ENCODE measurements at regions not wholly inside any gene's neighbourhood (a gene's known extent, or its start where the extent isn't known, plus 50 kb on each side); places are given as distances from the start of the nearest gene placed in this dataset.

DNA sequence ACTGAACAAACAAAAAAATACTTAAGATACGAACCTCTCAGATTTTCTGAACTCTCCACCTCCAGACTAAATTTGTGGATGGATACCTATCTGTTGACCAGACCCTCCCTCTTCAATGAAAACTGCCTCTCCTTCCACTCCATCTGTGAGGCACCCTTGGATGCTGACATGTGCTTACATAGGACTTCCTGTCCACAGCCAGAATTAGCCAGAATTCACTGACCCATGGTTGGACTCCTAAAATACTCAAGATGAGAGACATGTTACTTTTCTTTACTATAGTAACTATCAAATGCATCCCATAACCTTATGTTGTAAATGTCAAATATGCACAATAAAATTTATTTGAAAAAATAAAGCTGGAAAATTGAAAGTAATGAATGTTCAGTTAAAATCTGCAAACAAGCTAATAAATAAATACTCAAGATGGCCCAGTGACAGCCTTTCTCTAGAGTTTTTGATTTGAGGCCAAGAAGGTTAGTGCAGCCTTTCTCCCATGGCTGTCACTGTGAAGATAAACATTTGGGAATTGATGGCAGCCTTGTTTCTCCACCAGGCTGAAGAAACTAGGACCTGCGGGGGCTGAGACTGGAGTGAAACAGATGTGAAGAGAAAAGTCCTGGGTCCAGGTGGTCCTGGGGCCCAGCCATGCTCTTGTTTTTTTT lies 287.0 kb downstream of the ZEB1 start:
- Histone ChIP-seq H3K9me3 (ENCODE audit: control insufficient read depth in 2 of 3, insufficient read depth in 1 of 3, low read length in 3 of 3) (no peaks in the 10 kb centered on the region), H3K27ac (ENCODE audit: low read depth in 2 of 2, low read length in 2 of 2) (no peak overlapping the region), H3K27me3 (ENCODE audit: control insufficient read depth, insufficient read depth, low read length) (no peaks in the 10 kb centered on the region), H3K36me3 (ENCODE audit: control insufficient read depth in 2 of 3, insufficient read depth in 3 of 3, low read length in 3 of 3) (no peaks in the 10 kb centered on the region), H3K4me1 (ENCODE audit: control insufficient read depth in 2 of 3, insufficient read depth in 2 of 3, low read depth in 1 of 3, low read length in 3 of 3) (peaks cover 4 to 7% (median 6%) of the 10 kb centered on the region in 3 donors), H3K4me3 (ENCODE audit: low read length in 3 of 3) (no peak overlapping the region), H3K9ac (ENCODE audit: low read length in 3 of 3) (no peak overlapping the region)
- FAIRE-seq (no peak), DNase-seq (peak in 2 of 5 donors; percentile 62 to 89)
- intact Hi-C loops (cut with DNase I), result no loop called here
- TF ChIP-seq, protein P1, sequence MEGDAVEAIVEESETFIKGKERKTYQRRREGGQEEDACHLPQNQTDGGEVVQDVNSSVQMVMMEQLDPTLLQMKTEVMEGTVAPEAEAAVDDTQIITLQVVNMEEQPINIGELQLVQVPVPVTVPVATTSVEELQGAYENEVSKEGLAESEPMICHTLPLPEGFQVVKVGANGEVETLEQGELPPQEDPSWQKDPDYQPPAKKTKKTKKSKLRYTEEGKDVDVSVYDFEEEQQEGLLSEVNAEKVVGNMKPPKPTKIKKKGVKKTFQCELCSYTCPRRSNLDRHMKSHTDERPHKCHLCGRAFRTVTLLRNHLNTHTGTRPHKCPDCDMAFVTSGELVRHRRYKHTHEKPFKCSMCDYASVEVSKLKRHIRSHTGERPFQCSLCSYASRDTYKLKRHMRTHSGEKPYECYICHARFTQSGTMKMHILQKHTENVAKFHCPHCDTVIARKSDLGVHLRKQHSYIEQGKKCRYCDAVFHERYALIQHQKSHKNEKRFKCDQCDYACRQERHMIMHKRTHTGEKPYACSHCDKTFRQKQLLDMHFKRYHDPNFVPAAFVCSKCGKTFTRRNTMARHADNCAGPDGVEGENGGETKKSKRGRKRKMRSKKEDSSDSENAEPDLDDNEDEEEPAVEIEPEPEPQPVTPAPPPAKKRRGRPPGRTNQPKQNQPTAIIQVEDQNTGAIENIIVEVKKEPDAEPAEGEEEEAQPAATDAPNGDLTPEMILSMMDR (IDR thresholded peaks at IDR 0.05; ENCODE audit: borderline replicate concordance, extremely low read depth, insufficient read depth), result no peak

DNA sequence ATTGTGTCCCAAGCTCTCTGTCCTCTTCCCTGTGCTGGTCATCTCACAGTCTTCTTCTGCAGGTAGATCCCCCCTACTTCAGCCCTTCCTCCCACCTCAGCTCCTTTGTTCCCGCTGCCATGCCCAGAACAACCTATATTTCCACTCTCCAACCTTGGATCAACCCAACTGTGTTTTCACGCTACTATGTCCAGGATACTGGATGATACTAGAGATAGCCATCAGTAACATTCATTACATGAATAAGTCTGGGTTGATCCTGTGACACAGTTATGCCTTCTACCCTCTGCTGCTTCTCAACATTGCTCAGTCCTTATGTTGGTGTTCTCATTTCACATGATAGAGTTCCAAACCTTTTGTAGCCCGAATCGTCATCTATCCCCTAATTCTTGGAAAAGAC lies 286.4 kb downstream of the ZEB1 start:
- H3K4me1 ChIP-seq (ENCODE audit: control insufficient read depth in 2 of 3, insufficient read depth in 2 of 3, low read depth in 1 of 3, low read length in 3 of 3), result peaks cover 4 to 7% (median 6%) of the 10 kb centered on the region in 3 donors
- no peaks in the 10 kb centered on the region for H3K27me3 ChIP-seq (ENCODE audit: control insufficient read depth, insufficient read depth, low read length)
- DNase-seq, result no peak
- intact Hi-C loops (cut with DNase I), result no loop called here
- no peak overlapping the region for H3K27ac ChIP-seq (ENCODE audit: low read depth in 2 of 2, low read length in 2 of 2)
- no peak overlapping the region for H3K4me3 ChIP-seq (ENCODE audit: low read length in 3 of 3)
- FAIRE-seq, result no peak
- H3K36me3 ChIP-seq (ENCODE audit: control insufficient read depth in 2 of 3, insufficient read depth in 3 of 3, low read length in 3 of 3), result no peaks in the 10 kb centered on the region
- H3K9ac ChIP-seq (ENCODE audit: low read length in 3 of 3), result no peak overlapping the region
- no peaks in the 10 kb centered on the region for H3K9me3 ChIP-seq (ENCODE audit: control insufficient read depth in 2 of 3, insufficient read depth in 1 of 3, low read length in 3 of 3)
- TF ChIP-seq, protein P1 (IDR thresholded peaks at IDR 0.05; ENCODE audit: borderline replicate concordance, extremely low read depth, insufficient read depth), result no peak

DNA sequence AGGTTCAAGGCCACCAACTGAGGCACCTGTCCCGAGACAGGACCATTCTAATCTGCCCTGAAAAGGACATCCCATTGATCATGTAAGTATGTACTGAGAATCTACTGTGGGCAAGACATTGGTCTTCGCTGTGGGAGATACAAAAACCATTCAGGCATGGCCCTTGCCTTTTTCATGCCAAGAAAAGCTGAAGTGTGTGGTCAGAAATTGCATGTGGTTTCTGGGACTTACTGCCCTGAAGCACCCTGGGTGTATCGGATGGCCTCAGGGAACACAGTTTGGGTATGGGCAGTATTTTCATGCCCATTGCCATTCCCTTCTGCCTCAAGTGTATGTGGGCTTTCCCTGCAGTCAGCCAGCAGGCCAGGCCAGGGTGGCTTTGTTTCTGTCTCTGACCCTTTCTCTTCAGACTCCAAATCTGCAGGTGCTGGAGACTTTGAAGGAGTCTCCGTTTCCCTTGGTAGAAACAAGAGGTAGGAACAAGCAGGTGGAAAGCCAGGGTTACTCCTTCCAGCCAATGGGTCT lies 285.7 kb downstream of the ZEB1 start:
- H3K27ac ChIP-seq (ENCODE audit: low read depth in 2 of 2, low read length in 2 of 2), result no peak overlapping the region
- no peaks in the 10 kb centered on the region for H3K9me3 ChIP-seq (ENCODE audit: control insufficient read depth in 2 of 3, insufficient read depth in 1 of 3, low read length in 3 of 3)
- TF ChIP-seq, protein P1 (IDR thresholded peaks at IDR 0.05; ENCODE audit: borderline replicate concordance, extremely low read depth, insufficient read depth), result no peak
- no peak overlapping the region for H3K9ac ChIP-seq (ENCODE audit: low read length in 3 of 3)
- H3K4me1 ChIP-seq (ENCODE audit: control insufficient read depth in 2 of 3, insufficient read depth in 2 of 3, low read depth in 1 of 3, low read length in 3 of 3), result peaks cover 4 to 7% (median 6%) of the 10 kb centered on the region in 3 donors
- DNase-seq (no peak), FAIRE-seq (no peak)
- intact Hi-C loops (cut with DNase I), result no loop called here
- H3K36me3 ChIP-seq (ENCODE audit: control insufficient read depth in 2 of 3, insufficient read depth in 3 of 3, low read length in 3 of 3), result no peaks in the 10 kb centered on the region
- H3K4me3 ChIP-seq (ENCODE audit: low read length in 3 of 3), result no peak overlapping the region
- no peaks in the 10 kb centered on the region for H3K27me3 ChIP-seq (ENCODE audit: control insufficient read depth, insufficient read depth, low read length)
